RPMI8226 (cell line): ENCODE measurements at regions not wholly inside any gene's neighbourhood (a gene's known extent, or its start where the extent isn't known, plus 50 kb on each side); places are given as distances from the start of the nearest gene placed in this dataset.
"Not testable (repeated sequence)": the region's sequence is repeated elsewhere in the genome, so short reads cannot be mapped to it uniquely, and the experiment has no call there.

Source experiments
- DNase-seq: peaks from one replicate; pipeline ENCODE4 v3.0.0-alpha.2; 2015

GRCh38 chr7:91407942-91408341 lies 143.7 kb downstream of the FZD1 start:
- DNase-seq, result no peak

GRCh38 chr7:91408388-91409154 lies 144.3 kb downstream of the FZD1 start:
- DNase-seq, result no peak

DNA sequence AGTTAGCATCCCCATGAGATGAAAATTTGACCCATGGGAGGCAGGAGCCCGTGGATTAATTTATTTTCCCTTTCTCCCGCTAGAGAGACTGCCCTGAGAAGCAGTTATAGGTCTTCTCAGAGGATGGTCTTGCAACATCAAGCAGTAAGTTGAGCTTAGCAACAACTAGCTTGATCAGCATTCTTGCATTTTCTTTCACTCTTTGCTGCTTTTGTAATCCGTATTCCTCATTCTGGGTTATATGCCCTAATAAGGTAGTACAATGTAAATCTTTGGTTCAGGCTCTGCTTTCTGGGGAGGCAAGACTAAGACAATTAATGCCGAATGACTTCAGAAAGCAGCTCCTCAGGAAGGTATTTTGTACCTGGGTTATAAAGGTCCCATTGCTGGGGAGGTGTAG lies 146.8 kb downstream of the FZD1 start:
- no peak for DNase-seq

- DNase-seq, result no peak
Observed at GRCh38 chr7:91412298-91412697, 148.1 kb downstream of the FZD1 start.

DNA sequence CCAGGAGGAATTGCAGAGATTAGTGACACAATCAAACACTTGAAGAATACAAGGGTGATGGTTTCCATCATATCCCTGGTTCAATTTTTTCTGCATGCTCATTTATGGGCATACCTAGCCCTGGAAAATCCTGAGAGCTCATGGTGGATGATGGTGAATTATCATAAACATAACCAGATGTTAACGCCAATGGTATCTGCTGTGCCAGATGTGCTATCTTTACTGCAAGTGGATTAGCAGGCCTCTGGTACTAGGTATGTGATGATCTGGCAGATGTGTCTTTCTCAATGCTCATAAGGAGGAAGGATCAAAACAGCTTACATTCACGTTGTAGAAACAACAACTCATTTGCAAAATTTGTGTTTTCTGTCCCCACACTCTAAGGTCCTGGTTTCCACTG lies 150.5 kb downstream of the FZD1 start:
- DNase-seq, result no peak

GRCh38 chr7:91416155-91416865 lies 152.1 kb downstream of the FZD1 start:
- no peak for DNase-seq

- no peak for DNase-seq
Observed at GRCh38 chr7:91420606-91421005, 156.4 kb downstream of the FZD1 start.

DNA sequence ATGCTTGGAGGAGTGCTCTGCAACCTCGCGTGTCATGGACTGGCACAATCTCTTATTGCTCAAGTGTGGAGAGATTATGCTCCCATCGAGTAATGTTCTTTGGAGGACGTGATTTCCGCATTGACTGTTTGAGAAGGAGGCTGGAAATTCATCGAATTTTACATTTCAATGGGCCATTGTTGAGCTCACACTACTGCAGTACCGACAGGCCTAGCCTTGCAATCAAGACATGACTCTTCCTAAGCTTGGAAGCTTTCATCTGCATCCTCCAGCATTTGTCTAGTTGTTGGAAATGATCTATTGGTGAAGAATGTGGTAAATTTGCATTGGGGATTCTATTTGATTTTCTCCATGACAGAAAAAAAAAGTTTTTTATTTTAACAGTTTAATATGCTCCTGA lies 156.8 kb downstream of the FZD1 start:
- DNase-seq, result no peak

GRCh38 chr7:91424371-91424770 lies 160.1 kb downstream of the FZD1 start:
- DNase-seq, result no peak

- DNase-seq, result no peak
Observed at GRCh38 chr7:91425149-91425548, 160.9 kb downstream of the FZD1 start.

GRCh38 chr7:91427051-91427450 lies 162.8 kb downstream of the FZD1 start:
- no peak for DNase-seq

- no peak for DNase-seq
Observed at GRCh38 chr7:91431601-91432000, 167.4 kb downstream of the FZD1 start.

GRCh38 chr7:91434836-91435235 lies 170.6 kb downstream of the FZD1 start:
- no peak for DNase-seq

DNA sequence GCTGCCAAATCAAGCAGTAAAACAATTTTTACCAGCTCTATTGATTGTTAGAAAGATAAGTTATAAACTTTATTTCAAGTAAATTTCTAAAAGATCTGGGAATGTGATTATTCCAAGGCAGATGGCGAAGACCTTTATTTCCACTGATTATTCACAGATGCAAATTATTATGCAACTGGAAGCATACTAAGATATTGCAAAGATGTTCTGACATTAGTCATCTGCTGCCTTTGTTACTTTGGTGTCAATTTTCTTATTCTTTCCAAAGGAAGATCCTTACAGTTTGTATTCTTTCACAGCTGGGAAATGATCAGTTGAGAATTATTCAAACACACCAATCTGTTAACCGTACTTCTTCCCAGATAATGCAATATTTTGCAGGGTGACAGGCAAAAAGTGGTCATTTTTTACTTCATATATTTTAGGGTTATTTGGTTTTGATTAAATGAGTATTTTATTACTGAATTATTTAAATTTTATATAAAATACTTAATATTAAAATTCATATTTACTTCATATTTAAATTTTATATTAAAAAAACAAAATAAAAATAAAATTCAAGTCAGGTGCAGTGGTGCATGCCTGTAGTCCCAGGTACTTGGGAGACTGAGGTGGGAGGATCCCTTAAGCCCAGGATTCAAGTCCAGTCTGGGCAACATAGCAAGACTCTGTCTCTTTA lies 171.3 kb downstream of the FZD1 start:
- no peak for DNase-seq

- DNase-seq, result no peak
Observed at GRCh38 chr7:91436655-91437054, 172.4 kb downstream of the FZD1 start.

- DNase-seq, result not testable (repeated sequence)
Observed at GRCh38 chr7:91440198-91440597, 176.0 kb downstream of the FZD1 start.

GRCh38 chr7:91443862-91444261 lies 179.6 kb downstream of the FZD1 start:
- no peak for DNase-seq

GRCh38 chr7:91446819-91447218 lies 182.6 kb downstream of the FZD1 start:
- no peak for DNase-seq

GRCh38 chr7:91455411-91455810 lies 191.2 kb downstream of the FZD1 start:
- peak; percentile 10 for DNase-seq

DNA sequence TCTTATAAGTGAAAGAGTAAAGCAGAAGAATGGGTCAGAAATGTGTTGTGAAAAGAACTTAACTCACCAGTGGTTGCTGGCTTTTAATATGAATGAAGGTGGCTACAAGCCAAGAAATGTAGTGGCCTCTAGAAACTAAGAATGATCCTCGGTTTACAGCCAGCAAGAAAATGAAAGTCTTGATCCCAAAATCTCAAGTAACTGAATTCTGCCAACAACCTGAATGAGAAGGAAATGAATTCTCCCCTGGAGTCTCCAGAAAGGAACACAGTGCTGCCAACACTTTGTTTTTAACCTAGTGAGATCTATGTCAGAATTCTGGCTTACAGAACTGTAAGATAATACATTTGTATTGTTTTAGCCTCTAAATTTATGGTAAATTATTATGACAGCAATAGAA lies 193.0 kb downstream of the FZD1 start:
- no peak for DNase-seq

GRCh38 chr7:91459539-91459938 lies 195.3 kb downstream of the FZD1 start:
- DNase-seq, result no peak

- no peak for DNase-seq
Observed at GRCh38 chr7:91462316-91462715, 198.1 kb downstream of the FZD1 start.

- no peak for DNase-seq
Observed at GRCh38 chr7:91463330-91463729, 199.1 kb downstream of the FZD1 start.

- no peak for DNase-seq
Observed at GRCh38 chr7:91465595-91466061, 201.4 kb downstream of the FZD1 start.
